GM23338 (cell line): ENCODE measurements at regions not wholly inside any gene's neighbourhood (a gene's known extent, or its start where the extent isn't known, plus 50 kb on each side); places are given as distances from the start of the nearest gene placed in this dataset.

Experiments used
- ATAC-seq: fragments of 200-7000 bp; cut with Tn5 transposase; 3 replicates; pipeline ENCODE4 v1.9.1; 2020
- DNase-seq: peaks from one replicate; pipeline ENCODE4 v3.0.0-alpha.2; 2015; ENCODE audit warnings: low spot score
- H2AFZ ChIP-seq: fragments of 200-600 bp; sonication (generic); 2 replicates; pipeline ENCODE4 v1.8.0; 2016; ENCODE audit warnings: antibody characterized with exemption, mild to moderate bottlenecking, moderate library complexity
- H3F3A ChIP-seq: fragments of 200-600 bp; sonication (generic); replicated peaks from 2 replicates; pipeline ENCODE4 v1.8.0; 2017; ENCODE audit warnings: antibody characterized with exemption, mixed run types, low read depth
- H3K27ac ChIP-seq: fragments of 200-600 bp; sonication (generic); 2 replicates; pipeline ENCODE4 v1.6.1; 2016; ENCODE audit warnings: low read depth
- H3K27me3 ChIP-seq: fragments of 200-600 bp; sonication (generic); 2 replicates; pipeline ENCODE4 v1.8.0; 2016; ENCODE audit warnings: mild to moderate bottlenecking, mixed run types, moderate library complexity; ENCODE audit not compliant: insufficient read depth
- H3K36me3 ChIP-seq: fragments of 200-600 bp; sonication (generic); 2 replicates; pipeline ENCODE4 v1.8.0; 2016; ENCODE audit warnings: mild to moderate bottlenecking; ENCODE audit not compliant: insufficient read depth
- H3K4me1 ChIP-seq: fragments of 200-600 bp; sonication (generic); 2 replicates; pipeline ENCODE4 v1.8.0; 2016; ENCODE audit warnings: mild to moderate bottlenecking, moderate library complexity; ENCODE audit not compliant: insufficient read depth
- H3K4me2 ChIP-seq: fragments of 200-600 bp; sonication (generic); 2 replicates; pipeline ENCODE4 v1.7.1; 2017; ENCODE audit warnings: mixed run types
- H3K4me3 ChIP-seq: fragments of 200-600 bp; sonication (generic); 2 replicates; pipeline ENCODE4 v1.6.1; 2016; ENCODE audit warnings: mixed run types
- H3K79me2 ChIP-seq: fragments of 200-600 bp; sonication (generic); replicated peaks from 2 replicates; pipeline ENCODE4 v1.8.0; 2017; ENCODE audit warnings: mild to moderate bottlenecking; ENCODE audit not compliant: insufficient read depth
- H3K9me2 ChIP-seq: fragments of 200-600 bp; sonication (generic); 2 replicates; pipeline ENCODE4 v1.8.0; 2017; ENCODE audit not compliant: insufficient read depth
- H4K20me1 ChIP-seq: fragments of 200-600 bp; sonication (generic); replicated peaks from 2 replicates; pipeline ENCODE4 v1.8.0; 2017; ENCODE audit warnings: mild to moderate bottlenecking; ENCODE audit not compliant: insufficient read depth
- H3K27ac Mint-ChIP-seq: 2 replicates; pipeline ENCODE4 v1.8.0; 2020; ENCODE audit warnings: inconsistent platforms, mild to moderate bottlenecking, moderate library complexity, mixed read lengths
- H3K27me3 Mint-ChIP-seq: 3 replicates; pipeline ENCODE4 v1.8.0; 2022; ENCODE audit warnings: low read depth, mild to moderate bottlenecking, moderate library complexity, mixed read lengths, inconsistent platforms; ENCODE audit not compliant: insufficient read depth, poor library complexity
- H3K36me3 Mint-ChIP-seq: 3 replicates; pipeline ENCODE4 v1.8.0; 2021; ENCODE audit warnings: low read depth, mild to moderate bottlenecking, inconsistent platforms, moderate library complexity, mixed read lengths
- H3K4me1 Mint-ChIP-seq: 3 replicates; pipeline ENCODE4 v1.8.0; 2020; ENCODE audit warnings: mild to moderate bottlenecking, inconsistent platforms, mixed read lengths
- H3K4me3 Mint-ChIP-seq: 3 replicates; pipeline ENCODE4 v1.8.0; 2021; ENCODE audit warnings: moderate library complexity, mild to moderate bottlenecking, inconsistent platforms, mixed read lengths
- H3K9me3 Mint-ChIP-seq: 3 replicates; pipeline ENCODE4 v1.8.0; 2020; ENCODE audit warnings: moderate library complexity, mild to moderate bottlenecking, inconsistent platforms, mixed read lengths
- EZH2 ChIP-seq: fragments of 200-600 bp; sonication (generic); IDR thresholded peaks from one replicate; pipeline ENCODE4 v1.8.0; 2017; ENCODE audit warnings: antibody characterized with exemption, mild to moderate bottlenecking, low read depth; ENCODE audit not compliant: unreplicated experiment
- EZH2phosphoT487 ChIP-seq: fragments of 200-600 bp; sonication (generic); IDR thresholded peaks from one replicate; pipeline ENCODE4 v1.8.1; 2018; ENCODE audit warnings: antibody characterized with exemption; ENCODE audit not compliant: unreplicated experiment
- JUNB ChIP-seq: IDR thresholded peaks from one replicate; pipeline ENCODE4 v1.6.1; 2016; ENCODE audit warnings: antibody characterized with exemption; ENCODE audit not compliant: unreplicated experiment
- NANOG ChIP-seq: IDR thresholded peaks from 2 replicates; pipeline ENCODE4 v1.6.1; 2016; ENCODE audit warnings: antibody characterized with exemption, borderline replicate concordance
- POLR2AphosphoS5 ChIP-seq: IDR thresholded peaks from 2 replicates; pipeline ENCODE4 v1.6.1; 2016; ENCODE audit warnings: antibody characterized with exemption, low read depth
- STAT1 ChIP-seq: IDR thresholded peaks from one replicate; pipeline ENCODE4 v1.6.1; 2016; ENCODE audit warnings: antibody characterized with exemption; ENCODE audit not compliant: unreplicated experiment
- ZNF114 ChIP-seq: fragments of 250-450 bp; sonication (Bioruptor Pico); IDR thresholded peaks from 2 replicates; pipeline ENCODE4 v1.5.0; 2020; ENCODE audit warnings: mild to moderate bottlenecking, moderate library complexity
- ZNF331 ChIP-seq: fragments of 250-450 bp; sonication (Bioruptor Pico); IDR thresholded peaks from 2 replicates; pipeline ENCODE4 v1.5.0; 2020; ENCODE audit warnings: low read depth, mild to moderate bottlenecking, moderate library complexity
- TF ChIP-seq, protein P1 (sequence below), 2 experiments: fragments of 200-600 bp in 1 of 2; sonication (generic) in 1 of 2; conservative IDR thresholded peaks; 2 replicates each; pipeline versions ENCODE4 v1.5.1 to v1.6.1; 2016 to 2017; ENCODE audit warnings: antibody characterized with exemption in 2 of 2, low read depth in 2 of 2, mild to moderate bottlenecking in 2 of 2, moderate library complexity in 1 of 2
- TF ChIP-seq, protein P2 (sequence below): fragments of 250-450 bp; sonication (Bioruptor Pico); IDR thresholded peaks from 2 replicates; pipeline ENCODE4 v1.5.0; 2020; ENCODE audit warnings: mild to moderate bottlenecking, moderate library complexity
- TF ChIP-seq, protein P3 (sequence below): IDR thresholded peaks from 2 replicates; pipeline ENCODE4 v1.6.1; 2016; ENCODE audit warnings: antibody characterized with exemption
- TF ChIP-seq, protein P4 (sequence below): IDR thresholded peaks from one replicate; pipeline ENCODE4 v1.6.1; 2018; ENCODE audit warnings: antibody characterized with exemption; ENCODE audit not compliant: unreplicated experiment

DNA sequence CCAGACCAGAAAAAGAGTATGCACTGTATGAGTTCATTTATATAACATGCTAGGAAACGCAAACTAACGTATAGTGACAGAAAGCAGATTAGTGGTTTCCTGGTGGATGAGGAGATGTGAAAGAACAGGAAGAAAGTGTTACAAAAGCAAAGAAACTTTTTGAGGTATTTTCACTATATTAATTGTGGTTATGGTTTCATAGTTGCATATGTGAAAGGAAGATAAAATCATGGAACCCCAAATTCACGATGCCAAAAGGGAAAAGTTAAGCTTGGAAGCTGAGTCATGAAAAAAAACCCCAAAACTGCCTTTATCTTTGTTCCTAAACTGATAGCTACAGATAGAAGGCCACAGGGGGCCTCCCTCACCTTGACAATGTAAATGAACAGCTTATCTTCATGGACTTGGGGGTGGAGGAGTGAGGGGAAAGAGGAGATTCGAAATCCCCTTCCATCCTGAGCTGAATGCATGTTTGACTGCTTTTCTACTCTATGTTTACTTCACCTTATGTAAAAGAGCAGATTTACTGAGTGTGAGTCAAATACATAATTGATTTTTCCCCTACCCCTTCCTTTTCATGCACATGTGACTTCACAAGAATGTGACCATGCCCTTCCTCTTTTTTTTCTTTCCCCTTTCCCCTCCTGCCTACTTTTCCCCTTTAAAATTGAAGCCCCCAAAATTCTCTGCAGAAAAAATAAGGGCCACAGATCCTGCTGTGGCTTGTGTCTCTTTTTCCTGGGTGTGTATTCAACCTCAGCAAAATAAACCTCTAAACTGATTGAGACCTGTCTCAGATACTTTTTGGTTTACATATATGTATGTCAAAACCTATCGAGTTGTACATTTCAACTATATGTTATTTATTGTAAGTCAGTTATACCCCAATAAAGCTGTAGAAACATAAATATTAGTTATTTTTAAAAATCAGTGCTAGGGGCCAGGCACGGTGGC, 100.1 kb upstream of the TLK1 start (continued):
- TF ChIP-seq EZH2 (no peak), JUNB (no peak)
- TF ChIP-seq, protein P1, sequence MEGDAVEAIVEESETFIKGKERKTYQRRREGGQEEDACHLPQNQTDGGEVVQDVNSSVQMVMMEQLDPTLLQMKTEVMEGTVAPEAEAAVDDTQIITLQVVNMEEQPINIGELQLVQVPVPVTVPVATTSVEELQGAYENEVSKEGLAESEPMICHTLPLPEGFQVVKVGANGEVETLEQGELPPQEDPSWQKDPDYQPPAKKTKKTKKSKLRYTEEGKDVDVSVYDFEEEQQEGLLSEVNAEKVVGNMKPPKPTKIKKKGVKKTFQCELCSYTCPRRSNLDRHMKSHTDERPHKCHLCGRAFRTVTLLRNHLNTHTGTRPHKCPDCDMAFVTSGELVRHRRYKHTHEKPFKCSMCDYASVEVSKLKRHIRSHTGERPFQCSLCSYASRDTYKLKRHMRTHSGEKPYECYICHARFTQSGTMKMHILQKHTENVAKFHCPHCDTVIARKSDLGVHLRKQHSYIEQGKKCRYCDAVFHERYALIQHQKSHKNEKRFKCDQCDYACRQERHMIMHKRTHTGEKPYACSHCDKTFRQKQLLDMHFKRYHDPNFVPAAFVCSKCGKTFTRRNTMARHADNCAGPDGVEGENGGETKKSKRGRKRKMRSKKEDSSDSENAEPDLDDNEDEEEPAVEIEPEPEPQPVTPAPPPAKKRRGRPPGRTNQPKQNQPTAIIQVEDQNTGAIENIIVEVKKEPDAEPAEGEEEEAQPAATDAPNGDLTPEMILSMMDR (conservative IDR thresholded peaks at IDR 0.05; ENCODE audit: low read depth in 2 of 2) = peak in 1 of 2 experiments; percentile 37; a peak in 1 of 4 replicates

DNA sequence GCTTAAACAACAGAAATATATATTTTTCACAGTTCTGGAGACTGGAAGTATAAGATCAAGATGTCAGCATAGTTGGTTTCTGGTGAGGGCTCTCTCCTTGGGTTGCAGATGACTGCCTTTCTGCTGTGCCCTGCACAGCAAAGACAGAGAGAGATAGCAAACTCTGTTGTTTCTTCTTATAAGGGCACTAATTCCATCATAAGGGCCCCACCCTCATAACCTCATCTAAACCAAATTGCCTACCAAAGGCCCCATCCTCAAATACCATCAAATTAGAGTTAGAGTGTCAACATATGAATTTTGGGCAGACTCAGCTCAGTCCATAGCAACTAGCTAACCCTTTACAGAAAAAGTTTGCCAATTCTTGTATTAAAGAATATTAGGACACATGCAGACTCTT, 94.0 kb upstream of the TLK1 start:
- no peaks in the 10 kb centered on the region for H3K27me3 Mint-ChIP-seq
- no peak overlapping the region for H3K27ac Mint-ChIP-seq
- no peak for TF ChIP-seq ZNF114 (CRISPR knock-in tag)
- TF ChIP-seq, protein P2, sequence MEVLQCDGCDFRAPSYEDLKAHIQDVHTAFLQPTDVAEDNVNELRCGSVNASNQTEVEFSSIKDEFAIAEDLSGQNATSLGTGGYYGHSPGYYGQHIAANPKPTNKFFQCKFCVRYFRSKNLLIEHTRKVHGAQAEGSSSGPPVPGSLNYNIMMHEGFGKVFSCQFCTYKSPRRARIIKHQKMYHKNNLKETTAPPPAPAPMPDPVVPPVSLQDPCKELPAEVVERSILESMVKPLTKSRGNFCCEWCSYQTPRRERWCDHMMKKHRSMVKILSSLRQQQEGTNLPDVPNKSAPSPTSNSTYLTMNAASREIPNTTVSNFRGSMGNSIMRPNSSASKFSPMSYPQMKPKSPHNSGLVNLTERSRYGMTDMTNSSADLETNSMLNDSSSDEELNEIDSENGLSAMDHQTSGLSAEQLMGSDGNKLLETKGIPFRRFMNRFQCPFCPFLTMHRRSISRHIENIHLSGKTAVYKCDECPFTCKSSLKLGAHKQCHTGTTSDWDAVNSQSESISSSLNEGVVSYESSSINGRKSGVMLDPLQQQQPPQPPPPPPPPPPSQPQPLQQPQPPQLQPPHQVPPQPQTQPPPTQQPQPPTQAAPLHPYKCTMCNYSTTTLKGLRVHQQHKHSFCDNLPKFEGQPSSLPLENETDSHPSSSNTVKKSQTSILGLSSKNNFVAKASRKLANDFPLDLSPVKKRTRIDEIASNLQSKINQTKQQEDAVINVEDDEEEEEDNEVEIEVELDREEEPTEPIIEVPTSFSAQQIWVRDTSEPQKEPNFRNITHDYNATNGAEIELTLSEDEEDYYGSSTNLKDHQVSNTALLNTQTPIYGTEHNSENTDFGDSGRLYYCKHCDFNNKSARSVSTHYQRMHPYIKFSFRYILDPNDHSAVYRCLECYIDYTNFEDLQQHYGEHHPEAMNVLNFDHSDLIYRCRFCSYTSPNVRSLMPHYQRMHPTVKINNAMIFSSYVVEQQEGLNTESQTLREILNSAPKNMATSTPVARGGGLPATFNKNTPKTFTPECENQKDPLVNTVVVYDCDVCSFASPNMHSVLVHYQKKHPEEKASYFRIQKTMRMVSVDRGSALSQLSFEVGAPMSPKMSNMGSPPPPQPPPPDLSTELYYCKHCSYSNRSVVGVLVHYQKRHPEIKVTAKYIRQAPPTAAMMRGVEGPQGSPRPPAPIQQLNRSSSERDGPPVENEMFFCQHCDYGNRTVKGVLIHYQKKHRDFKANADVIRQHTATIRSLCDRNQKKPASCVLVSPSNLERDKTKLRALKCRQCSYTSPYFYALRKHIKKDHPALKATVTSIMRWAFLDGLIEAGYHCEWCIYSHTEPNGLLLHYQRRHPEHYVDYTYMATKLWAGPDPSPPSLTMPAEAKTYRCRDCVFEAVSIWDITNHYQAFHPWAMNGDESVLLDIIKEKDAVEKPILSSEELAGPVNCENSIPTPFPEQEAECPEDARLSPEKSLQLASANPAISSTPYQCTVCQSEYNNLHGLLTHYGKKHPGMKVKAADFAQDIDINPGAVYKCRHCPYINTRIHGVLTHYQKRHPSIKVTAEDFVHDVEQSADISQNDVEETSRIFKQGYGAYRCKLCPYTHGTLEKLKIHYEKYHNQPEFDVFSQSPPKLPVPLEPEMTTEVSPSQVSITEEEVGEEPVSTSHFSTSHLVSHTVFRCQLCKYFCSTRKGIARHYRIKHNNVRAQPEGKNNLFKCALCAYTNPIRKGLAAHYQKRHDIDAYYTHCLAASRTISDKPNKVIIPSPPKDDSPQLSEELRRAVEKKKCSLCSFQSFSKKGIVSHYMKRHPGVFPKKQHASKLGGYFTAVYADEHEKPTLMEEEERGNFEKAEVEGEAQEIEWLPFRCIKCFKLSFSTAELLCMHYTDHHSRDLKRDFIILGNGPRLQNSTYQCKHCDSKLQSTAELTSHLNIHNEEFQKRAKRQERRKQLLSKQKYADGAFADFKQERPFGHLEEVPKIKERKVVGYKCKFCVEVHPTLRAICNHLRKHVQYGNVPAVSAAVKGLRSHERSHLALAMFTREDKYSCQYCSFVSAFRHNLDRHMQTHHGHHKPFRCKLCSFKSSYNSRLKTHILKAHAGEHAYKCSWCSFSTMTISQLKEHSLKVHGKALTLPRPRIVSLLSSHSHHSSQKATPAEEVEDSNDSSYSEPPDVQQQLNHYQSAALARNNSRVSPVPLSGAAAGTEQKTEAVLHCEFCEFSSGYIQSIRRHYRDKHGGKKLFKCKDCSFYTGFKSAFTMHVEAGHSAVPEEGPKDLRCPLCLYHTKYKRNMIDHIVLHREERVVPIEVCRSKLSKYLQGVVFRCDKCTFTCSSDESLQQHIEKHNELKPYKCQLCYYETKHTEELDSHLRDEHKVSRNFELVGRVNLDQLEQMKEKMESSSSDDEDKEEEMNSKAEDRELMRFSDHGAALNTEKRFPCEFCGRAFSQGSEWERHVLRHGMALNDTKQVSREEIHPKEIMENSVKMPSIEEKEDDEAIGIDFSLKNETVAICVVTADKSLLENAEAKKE = no peak
- TF ChIP-seq EZH2phosphoT487 = no peak
- TF ChIP-seq, protein P3, sequence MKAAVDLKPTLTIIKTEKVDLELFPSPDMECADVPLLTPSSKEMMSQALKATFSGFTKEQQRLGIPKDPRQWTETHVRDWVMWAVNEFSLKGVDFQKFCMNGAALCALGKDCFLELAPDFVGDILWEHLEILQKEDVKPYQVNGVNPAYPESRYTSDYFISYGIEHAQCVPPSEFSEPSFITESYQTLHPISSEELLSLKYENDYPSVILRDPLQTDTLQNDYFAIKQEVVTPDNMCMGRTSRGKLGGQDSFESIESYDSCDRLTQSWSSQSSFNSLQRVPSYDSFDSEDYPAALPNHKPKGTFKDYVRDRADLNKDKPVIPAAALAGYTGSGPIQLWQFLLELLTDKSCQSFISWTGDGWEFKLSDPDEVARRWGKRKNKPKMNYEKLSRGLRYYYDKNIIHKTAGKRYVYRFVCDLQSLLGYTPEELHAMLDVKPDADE = no peak
- TF ChIP-seq EZH2 = no peak
- no peak for TF ChIP-seq STAT1
- TF ChIP-seq ZNF331 = no peak
- no peak for TF ChIP-seq JUNB
- TF ChIP-seq POLR2AphosphoS5 = no peak
- TF ChIP-seq, protein P4, sequence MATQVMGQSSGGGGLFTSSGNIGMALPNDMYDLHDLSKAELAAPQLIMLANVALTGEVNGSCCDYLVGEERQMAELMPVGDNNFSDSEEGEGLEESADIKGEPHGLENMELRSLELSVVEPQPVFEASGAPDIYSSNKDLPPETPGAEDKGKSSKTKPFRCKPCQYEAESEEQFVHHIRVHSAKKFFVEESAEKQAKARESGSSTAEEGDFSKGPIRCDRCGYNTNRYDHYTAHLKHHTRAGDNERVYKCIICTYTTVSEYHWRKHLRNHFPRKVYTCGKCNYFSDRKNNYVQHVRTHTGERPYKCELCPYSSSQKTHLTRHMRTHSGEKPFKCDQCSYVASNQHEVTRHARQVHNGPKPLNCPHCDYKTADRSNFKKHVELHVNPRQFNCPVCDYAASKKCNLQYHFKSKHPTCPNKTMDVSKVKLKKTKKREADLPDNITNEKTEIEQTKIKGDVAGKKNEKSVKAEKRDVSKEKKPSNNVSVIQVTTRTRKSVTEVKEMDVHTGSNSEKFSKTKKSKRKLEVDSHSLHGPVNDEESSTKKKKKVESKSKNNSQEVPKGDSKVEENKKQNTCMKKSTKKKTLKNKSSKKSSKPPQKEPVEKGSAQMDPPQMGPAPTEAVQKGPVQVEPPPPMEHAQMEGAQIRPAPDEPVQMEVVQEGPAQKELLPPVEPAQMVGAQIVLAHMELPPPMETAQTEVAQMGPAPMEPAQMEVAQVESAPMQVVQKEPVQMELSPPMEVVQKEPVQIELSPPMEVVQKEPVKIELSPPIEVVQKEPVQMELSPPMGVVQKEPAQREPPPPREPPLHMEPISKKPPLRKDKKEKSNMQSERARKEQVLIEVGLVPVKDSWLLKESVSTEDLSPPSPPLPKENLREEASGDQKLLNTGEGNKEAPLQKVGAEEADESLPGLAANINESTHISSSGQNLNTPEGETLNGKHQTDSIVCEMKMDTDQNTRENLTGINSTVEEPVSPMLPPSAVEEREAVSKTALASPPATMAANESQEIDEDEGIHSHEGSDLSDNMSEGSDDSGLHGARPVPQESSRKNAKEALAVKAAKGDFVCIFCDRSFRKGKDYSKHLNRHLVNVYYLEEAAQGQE = no peak
- TF ChIP-seq NANOG = no peak

More for the DNA sequence above, 94.0 kb upstream of the TLK1 start:
- H3K4me1 Mint-ChIP-seq = peaks cover 5% of the 10 kb centered on the region
- ATAC-seq = no peak
- Histone ChIP-seq H3K27me3 (no peaks in the 10 kb centered on the region), H3K4me1 (no peaks in the 10 kb centered on the region), H3K9me2 (no peaks in the 10 kb centered on the region), H3K36me3 (no peaks in the 10 kb centered on the region), H3K4me2 (no peak overlapping the region), H3F3A (no peaks in the 10 kb centered on the region), H3K4me3 (no peak overlapping the region), H3K79me2 (no peaks in the 10 kb centered on the region), H4K20me1 (no peaks in the 10 kb centered on the region), H3K27ac (no peak overlapping the region), H2AFZ (no peak overlapping the region)
- no peak for DNase-seq
- H3K4me3 Mint-ChIP-seq = no peak overlapping the region
- H3K9me3 Mint-ChIP-seq = peaks cover 4% of the 10 kb centered on the region; the same call in 2 of the 3 replicates
- no peaks in the 10 kb centered on the region for H3K36me3 Mint-ChIP-seq
